ENCODE measurements at regions not wholly inside any gene's neighbourhood (a gene's known extent, or its start where the extent isn't known, plus 50 kb on each side); places are given as distances from the start of the nearest gene placed in this dataset.

DNA sequence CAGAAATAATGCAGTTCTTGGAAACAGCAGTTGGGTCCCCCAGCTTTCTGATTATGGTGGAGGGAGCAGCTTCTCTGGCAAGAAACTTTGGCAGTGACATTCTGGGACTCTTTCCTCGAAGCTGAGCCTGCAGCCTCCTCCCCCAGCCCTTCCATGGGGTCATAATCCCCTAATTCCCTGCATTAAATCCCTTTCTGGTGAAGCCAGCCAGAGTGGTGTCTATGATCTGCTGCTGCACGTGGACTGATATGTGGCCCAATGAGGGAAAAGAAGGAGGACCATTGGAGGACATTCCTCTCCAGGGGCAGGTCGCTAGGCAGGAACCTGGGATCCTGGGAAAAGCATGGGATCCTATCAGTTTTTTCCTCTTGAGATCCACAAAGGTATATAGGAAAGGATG is 470.5 kb downstream of the RPS24 start:
- DNase-seq, result no peak

DNA sequence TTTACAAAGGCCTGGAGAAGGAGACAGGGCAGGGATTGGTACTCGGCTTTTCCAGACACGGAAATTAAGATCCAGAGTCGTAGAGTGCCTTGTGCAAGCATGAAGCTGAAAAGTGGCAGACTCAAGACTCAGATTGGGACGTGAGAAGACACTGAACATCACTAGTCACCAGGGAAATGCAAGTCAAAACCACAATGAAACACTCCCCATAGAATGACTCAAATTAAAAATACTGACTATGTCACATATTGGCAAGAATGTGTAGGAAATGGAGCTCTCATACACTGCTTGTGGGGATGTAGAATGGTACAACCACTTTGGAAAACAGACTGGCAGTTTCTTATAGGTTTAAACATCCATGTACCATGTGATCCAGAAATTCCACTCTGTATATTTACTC is 472.0 kb downstream of the RPS24 start:
- DNase-seq, result no peak

DNA sequence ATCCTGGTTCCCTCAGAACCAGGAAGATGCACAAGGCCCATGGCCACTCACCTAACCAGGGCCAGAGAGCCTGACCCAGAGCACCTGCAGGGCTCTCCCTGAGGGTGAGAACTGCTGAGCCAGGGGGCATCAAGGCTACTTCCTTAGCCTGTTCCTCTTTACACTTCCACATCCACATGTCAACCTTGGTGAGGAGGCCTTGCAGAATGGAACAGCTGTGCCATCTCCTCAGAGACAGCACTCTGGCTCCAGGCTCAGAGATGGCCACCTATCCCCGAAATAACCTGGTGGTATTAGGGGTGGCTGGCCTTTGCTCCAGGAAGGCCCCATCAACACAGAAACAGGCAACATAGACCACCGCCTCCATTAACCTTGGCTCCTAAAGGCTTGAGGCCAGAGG is 473.0 kb downstream of the RPS24 start:
- no peak for DNase-seq

DNA sequence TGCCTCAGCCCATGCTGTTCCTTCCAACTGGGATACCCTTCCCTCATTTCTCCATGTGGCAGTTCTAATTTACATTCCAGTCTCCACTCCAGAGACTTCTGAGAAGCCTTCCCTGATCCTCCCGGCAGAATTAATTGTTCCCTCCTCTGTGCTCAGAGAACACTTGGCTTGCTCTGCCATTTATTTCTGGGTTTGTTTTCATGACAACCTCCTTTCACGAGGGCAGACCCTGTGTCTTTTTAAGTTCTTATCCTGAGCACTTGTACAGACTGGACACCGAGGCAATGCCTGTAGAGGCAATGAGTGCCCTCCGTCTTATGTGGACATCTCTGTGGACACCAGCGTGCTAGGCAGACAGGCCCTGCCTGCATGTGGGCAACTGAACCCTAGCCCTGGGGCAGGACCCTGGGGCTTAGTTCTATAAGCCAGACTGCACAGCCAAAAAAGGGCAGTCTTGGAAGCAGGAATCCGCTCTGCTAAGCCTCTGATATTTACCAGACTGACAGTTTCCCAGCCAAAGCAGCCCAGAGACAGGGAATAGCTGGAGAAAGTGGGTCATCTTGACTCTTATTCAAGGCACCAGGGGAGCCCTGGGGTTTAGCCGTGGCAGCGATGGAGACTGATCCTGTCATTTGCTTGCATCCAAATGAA is 474.0 kb downstream of the RPS24 start:
- DNase-seq, result no peak

DNA sequence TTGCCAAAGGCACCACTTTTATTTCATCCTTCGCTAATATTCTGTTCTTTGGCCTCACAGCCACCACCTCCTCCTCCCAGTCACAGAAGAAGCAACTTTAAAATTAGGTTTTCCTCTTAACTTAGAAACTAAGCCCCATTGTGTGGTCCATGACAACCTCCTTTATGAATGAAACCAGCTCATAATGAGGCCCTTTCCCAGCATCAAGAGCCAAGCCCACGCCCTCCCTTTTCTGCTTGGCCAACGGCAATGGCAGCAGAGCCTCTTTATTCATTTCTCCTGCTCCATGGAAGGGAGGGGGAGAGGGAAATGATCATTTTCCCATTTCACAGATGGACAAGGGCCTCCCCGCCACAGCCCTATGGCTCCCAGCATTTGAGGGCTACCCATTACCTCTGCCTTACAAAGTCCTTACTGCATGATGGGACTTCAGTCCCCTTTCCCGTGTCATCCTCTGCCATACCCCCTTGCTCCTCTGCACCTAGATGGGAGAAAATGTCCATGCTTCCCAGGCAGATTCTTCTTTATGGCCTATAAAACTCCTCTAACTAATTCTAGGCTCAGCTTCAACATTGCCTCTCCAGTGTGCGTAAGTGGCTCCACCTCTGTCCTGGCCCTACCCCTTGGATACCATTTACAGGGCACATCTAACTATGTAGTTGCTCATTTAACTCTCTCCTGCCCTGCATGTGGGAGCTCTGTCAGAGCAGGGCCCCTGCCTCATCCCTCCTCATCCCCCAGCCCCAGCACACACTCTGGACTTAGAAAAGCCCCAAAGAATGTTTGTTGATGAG is 475.5 kb downstream of the RPS24 start:
- no peak for DNase-seq

DNA sequence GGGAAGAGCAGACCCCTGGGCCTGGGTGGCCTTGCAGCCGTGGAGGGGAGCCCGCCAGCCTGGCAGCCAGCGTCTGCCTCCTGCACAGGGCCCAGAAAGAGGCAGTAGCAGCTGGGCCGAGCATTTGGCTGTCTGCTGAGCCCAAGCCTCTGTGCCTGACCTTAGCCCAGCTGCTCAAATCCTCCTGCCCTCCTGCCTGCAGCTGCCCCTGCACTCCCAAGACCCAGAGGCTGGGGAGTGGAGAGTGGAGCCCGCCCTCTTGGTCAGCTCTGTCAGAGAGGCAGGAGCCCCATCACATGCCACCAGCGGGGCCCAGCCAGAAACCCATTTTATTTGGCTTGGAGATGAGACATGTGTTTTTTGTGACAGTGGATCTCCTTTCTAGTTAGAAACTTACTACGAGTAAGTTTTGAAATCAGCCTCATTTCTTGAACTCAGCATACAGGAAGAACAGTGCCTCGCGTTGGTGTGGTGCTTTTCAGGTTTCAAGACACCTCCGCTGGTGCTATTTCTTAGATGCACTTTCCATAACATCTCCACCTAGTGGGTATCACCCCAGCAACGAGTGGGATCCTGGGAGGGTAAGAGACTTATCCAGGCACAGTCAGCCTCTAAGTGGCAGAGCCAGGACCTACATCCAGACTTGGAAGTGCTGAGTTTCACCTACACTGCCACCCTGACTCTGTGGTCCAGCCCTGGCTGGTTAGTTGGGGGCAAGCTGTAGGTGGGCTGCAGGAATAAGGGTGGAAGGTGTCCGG is 477.1 kb downstream of the RPS24 start:
- DNase-seq, result no peak

DNA sequence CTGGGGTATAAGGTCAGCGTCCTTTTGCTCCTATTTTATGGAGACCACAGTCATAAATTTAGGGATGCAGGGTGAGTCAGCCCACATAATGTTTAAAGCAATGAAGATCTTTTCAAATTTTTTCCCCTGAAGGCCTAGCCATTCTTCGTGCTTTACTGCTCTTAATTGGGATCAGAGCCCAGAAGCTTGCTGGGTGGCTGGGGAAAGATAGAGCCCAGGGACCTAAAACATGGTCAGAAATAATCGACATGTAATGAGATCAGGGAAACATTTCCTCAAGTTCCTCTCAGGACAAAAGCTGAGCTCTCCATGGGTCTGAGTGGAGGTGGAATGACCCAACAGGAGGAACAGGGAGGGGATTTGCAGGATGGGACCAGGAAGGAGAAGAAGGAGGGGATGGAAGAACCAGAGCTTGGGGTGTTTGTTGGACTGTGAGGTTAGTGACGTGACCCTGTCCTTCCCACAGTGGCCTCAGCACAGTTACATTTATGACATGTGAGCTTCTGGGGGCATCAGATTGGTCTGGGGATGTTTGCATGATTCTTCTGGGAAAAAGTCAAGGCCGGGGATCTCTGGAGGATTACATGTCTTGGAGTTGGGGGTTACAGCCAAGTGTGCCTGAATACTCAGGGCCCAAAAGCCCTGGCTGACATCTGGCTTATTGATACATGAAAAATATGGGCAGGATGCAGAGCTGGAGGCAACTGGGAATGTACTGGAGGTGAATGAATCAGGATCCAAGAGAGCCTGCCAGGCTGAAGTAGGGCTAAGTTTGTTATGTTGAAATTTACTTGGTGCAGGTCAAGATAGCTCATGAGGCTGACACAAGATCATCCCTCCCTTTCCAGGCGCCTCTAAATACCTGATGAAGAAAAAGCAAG is 477.9 kb downstream of the RPS24 start:
- DNase-seq, result no peak

DNA sequence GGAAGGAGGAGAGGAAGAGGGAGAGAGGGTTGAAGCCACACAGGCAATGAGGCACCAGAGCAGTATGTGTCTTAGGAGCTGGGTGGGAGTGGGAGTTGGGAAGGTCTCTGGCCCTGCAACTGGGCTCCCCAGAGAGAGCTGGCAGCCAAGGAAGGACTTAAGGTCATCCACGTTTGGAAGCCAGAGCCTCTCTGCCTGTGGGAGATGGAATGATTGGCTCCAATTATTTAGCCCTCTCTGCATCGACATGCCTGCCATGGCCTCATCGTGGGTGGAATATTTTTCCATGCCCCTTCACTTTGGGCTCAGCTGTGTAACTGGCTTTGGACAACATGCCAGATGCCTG is 478.5 kb downstream of the RPS24 start:
- no peak for DNase-seq

DNA sequence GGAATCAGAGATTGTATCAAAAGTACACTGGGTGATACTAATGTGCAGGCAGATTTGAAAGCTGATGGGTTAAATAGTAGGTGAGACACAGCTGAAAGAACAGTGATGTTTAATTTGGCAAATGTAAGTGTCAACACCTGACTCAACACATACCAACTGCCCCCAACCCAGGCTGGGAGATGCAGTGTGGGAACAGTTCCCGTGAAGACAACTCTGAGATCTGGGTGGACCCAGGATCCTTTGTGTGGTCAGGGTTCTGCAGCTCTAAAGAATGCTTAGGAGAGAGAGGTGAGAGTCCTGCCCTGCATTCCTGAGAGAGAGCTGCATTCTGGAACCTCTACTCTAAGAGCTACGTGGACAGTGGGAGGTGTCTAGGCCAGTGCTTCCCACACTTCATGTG is 479.7 kb downstream of the RPS24 start:
- no peak for DNase-seq

DNA sequence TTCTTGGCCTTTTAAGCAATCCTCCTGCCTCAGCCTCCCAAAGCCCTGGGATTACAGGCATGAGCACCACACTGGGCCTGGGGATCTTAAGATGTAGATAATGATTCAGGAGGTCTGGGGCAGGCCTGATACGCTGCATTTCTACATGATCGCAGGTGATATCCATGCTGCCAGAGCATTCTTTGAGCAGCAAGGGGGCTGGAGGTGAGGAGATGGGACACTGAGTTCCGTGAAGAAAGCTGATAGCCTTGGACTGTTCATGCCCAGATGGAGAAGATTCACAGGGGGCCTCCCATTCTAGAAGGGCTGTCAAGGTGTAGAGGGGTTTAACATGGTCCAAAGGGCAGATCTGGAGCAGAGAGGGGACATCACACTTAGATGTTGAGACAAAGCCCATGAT is 480.3 kb downstream of the RPS24 start:
- DNase-seq, result no peak

DNA sequence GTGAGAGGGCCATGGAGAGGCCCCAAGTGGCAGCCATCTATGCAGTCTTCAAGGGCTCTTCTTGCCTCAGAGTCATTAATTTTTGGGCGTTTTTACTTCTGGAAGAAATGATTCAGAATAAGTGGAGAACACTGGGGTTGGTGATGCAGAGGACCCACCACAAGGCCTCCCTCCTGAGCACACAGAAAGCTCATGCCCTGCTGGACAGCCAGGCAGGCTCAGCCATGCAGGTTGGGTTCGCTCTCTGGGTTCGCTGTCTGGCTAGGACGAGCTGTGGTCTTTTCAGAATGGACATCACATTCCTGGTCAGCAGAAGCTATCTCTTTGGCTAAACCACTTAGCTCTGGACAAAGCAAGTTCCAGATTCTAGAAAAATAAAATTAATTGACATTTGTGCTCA is 480.8 kb downstream of the RPS24 start:
- DNase-seq, result no peak

DNA sequence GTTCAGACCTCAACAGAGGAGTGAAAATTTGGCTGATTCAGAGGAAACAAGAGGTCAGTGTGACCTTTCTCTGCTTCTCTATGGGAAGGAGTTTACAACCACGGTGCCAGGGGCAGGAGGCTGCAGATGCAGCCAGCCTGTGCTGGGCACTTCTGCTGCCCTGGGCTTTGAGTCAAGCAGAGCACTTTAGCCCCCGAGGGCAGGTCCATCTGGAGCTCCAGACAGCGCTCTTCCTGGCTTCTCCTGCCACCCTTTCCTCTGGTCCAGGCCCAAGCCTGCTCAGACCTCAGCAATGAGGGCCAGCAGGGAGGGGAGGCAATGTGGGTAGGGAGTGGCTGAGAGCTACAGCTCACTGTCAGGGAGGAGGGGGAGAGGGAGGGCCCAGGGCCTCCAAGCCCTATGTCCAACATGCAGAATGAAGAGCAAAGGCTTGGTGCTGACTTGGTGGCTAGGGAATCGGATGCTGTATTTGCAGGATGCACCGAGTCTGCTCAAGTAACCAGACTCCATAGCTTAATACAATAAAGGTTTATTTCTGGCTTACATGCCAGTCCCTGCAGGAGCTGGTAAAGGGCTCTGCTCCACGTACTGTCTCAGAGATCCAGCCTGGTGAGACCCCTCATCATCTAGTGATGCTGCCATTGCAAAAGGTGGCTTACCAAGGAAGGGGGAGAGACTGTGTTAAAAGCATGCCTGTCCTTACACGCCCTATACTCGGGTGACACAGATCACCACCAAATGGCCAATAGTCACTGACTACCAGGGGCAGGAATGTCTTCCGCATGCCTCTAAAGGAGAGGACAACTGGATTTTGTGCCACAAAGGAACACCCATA is 481.6 kb downstream of the RPS24 start:
- DNase-seq, result no peak

DNA sequence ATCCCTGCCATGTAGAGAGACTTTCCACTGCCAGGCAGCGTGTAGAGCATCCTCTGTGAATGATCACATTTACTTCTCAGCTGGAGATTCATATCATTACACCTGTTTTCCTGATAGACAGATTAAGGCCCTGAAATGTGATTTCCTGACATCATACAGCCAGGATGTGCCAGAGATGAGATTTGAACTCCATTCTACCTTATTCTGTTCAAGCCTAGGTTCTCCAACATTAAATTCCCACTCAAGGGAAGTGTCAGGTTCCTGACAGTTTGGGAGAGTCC is 482.1 kb downstream of the RPS24 start:
- no peak for DNase-seq

DNA sequence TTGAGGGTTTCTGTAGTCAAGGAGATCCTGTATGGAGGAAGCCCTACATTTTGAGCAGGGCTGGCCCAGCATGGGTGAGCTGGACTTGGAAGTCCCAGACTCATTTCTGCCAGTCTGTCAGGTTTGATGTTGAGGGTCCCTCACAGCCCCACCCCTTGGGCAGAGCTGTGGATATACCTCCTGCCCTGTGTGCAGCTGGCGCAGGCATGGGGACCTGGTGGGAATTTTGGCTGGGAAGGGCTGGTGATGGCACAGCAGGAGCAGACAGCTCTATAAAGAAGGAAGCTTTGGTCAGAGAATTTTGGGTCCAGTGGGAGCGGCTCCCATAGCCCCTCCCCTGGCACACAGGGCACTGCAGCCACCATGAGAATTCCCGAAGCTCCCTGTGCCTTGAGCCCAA is 482.6 kb downstream of the RPS24 start:
- no peak for DNase-seq

DNA sequence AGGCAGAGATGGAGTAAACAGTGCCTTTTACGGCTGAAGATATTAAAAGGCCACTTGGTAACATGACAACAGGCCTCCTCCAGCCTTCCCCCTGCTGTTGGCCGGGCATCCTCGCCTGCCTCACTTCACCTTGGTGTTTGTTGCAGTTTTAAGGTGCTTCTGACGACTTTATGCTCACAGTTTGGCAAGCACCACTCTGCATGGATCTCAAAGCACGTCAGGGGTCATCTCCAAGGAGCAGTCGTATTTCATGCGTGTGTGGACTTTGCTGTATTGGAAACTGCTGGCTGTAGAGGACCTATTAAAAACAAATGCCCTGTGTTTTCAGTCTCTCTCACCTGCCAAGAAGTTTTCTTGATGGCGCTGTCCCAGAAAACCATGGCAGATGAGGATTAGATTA is 483.1 kb downstream of the RPS24 start:
- DNase-seq, result no peak

DNA sequence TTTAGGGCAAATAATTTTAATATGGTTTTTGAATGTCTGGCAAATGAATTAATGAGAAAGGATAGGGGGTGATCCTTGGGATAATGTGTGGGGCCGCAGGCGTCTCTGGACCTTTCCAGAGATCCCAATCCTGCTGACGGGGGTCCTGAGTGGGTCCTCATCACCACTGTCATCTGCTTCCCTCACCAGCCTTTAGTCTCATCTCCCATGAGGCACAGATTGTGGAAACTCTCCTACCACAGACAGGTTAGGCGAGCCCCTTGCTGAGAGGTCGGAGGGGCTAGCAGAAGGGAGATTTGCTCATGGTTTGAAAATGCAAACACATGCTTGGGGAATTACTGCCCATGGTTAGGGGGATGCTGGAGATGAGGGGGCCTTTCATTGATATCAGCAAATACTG is 484.6 kb downstream of the RPS24 start:
- DNase-seq, result no peak

DNA sequence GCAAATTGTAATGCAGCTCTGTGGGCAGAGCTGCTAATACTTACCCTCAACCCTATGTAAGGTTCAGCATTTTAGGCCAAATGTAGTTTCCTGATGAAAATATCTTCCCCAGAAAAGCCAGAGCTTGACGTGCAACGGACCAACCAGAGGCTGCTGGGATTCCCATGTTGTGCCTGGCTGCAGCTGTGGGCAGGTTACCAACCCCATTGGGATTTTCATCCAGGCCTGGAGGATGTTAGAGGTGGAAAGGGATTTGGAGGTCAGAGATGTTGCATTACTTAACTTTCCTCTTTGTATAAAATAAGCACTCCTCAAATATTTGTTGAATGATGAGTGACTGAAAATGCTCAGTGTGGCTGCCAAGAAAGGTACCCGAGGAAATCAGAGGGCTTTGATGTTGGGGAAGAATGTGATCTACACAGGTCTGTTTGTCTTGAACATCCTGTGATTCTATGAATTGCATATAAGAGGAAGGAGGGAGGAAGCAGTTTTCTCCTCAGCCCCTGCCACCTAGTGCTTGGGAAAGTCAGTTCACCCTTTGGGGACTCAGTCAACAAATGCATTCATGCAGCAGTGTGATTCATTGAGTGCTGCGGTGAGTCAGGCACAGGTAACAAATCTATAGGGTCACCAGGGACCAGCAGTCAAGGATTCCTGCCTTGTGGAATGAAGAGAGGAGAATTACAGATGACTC is 487.2 kb downstream of the RPS24 start:
- DNase-seq, result no peak

DNA sequence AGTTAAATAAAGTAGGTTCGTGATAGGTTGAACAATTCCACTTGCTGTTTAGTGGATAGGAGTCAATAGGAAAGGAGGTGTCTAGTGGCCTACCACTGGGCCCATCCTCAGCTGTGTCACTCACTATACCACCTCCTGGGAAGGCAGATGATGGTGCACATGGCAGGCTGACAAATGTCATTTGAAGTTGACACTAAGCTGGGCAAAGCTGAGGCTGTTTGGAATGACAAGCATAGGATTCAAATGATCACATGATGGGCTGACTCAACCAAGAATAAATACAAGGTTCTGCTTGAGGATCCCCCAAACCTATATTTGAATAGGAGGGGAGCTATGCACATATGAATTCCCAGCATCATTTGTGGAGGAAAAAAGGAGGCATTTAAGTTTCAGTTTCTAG is 489.8 kb downstream of the RPS24 start:
- no peak for DNase-seq

DNA sequence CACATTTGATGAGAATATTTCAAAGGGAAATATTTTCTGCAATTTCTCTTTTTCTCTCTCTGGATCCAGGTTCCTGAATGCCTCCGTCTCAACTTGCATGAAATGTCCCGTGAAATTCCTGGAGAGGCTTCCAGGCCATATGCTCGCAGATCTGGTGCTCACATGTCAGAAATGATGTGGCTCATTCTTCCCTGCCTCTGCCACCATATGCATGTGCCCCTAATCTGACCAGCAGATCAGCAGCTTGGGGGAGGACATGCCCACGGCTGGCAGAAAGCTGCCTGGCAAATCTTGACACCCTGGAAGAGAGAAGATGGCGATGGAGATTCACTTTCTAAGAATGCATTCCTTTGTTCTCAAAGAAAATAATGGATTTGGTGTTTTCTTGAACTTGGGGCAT is 490.7 kb downstream of the RPS24 start:
- no peak for DNase-seq

DNA sequence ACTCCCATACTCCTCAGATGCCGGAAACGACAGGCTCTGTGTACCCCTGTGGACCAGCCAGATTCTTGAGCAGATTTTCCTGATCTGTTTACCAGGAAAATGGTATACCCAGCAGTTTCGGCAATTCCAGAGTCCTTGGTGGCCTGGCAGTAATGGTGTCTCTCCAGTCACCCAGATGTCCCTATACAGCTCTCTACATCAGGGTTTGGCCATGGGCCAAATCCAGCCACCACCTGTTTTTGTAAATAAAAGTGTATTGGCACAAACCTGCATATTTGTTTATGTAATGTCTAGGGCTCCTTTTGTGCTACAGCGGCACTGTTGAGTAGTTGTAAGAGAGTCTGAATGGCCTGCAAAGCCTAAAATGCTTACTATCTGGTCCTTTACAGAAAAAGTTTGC is 491.3 kb downstream of the RPS24 start:
- DNase-seq, result peak; percentile 11

DNA sequence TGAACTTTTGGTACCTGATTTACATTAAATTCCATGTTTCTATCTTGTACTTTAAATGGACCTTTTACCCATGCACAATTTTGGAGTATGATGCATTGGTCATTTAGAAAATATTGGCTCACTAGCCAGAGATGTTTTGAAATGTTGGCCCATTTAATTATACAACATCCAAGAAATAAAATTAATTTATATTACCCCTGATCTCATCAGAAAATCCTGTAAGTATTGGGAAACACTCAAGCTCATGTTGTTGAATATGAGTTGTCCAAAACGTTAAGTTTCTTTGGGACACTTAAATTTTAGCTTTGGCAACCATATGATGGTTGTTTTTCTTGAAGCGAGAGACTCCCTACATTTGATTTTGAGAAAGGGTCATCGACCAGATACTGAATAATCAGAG is 492.7 kb downstream of the RPS24 start:
- DNase-seq, result no peak

DNA sequence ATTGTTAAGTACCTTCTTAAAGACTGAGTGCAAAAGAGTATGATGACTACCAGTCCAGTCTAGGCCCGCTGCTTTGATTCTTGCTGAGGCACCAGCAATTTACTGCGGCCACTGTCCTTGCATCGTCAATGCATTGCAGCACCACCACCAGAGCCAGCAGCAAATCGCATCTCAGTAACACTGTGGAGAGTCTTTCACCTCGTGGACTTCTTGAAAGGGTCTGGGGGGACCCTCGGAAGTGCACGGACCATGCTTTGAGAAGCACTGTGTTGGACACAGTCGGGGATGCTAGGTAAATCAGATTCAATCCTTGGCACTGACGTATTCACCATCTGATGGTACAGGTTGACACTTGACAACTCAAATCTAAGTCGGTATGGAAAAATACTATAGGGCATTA is 493.6 kb downstream of the RPS24 start:
- DNase-seq, result no peak
